ENCODE measurements at regions not wholly inside any gene's neighbourhood (a gene's known extent, or its start where the extent isn't known, plus 50 kb on each side); places are given as distances from the start of the nearest gene placed in this dataset.

- DNase-seq (ENCODE audit: low read depth) = no peak
- no peak overlapping the region for H3K4me3 ChIP-seq (ENCODE audit: low read depth, low read length)
- no peak for TF ChIP-seq CTCF (IDR thresholded peaks at IDR 0.05; ENCODE audit: insufficient read depth, low read depth, low read length, missing control alignments)
Measured at GRCh38 chr5:152547202-152547601, 142.1 kb upstream of the NMUR2 start.

- TF ChIP-seq CTCF (IDR thresholded peaks at IDR 0.05; ENCODE audit: insufficient read depth, low read depth, low read length, missing control alignments) = no peak
- H3K4me3 ChIP-seq (ENCODE audit: low read depth, low read length) = no peak overlapping the region
- DNase-seq (ENCODE audit: low read depth) = no peak
Measured at GRCh38 chr5:152549709-152550108, 144.6 kb upstream of the NMUR2 start.

- TF ChIP-seq CTCF (IDR thresholded peaks at IDR 0.05; ENCODE audit: insufficient read depth, low read depth, low read length, missing control alignments) = no peak
- DNase-seq (ENCODE audit: low read depth) = no peak
- H3K4me3 ChIP-seq (ENCODE audit: low read depth, low read length) = no peak overlapping the region
Measured at GRCh38 chr5:152551061-152551460, 146.0 kb upstream of the NMUR2 start.

- no peak for DNase-seq (ENCODE audit: low read depth)
- H3K4me3 ChIP-seq (ENCODE audit: low read depth, low read length) = no peak overlapping the region
- TF ChIP-seq CTCF (IDR thresholded peaks at IDR 0.05; ENCODE audit: insufficient read depth, low read depth, low read length, missing control alignments) = no peak
Measured at GRCh38 chr5:152556784-152557183, 151.7 kb upstream of the NMUR2 start.

GRCh38 chr5:152560512-152561137 lies 155.5 kb upstream of the NMUR2 start:
- no peak overlapping the region for H3K4me3 ChIP-seq (ENCODE audit: low read depth, low read length)
- peak; percentile 68 for DNase-seq (ENCODE audit: low read depth)
- TF ChIP-seq CTCF (IDR thresholded peaks at IDR 0.05; ENCODE audit: insufficient read depth, low read depth, low read length, missing control alignments) = peak; percentile 78

GRCh38 chr5:152568016-152568415 lies 162.9 kb upstream of the NMUR2 start:
- H3K4me3 ChIP-seq (ENCODE audit: low read depth, low read length) = no peak overlapping the region
- no peak for DNase-seq (ENCODE audit: low read depth)
- TF ChIP-seq CTCF (IDR thresholded peaks at IDR 0.05; ENCODE audit: insufficient read depth, low read depth, low read length, missing control alignments) = no peak

- TF ChIP-seq CTCF (IDR thresholded peaks at IDR 0.05; ENCODE audit: insufficient read depth, low read depth, low read length, missing control alignments) = no peak
- H3K4me3 ChIP-seq (ENCODE audit: low read depth, low read length) = no peak overlapping the region
Measured at GRCh38 chr5:152572812-152573211, 167.7 kb upstream of the NMUR2 start.

More at GRCh38 chr5:152572812-152573211, 167.7 kb upstream of the NMUR2 start:
- DNase-seq (ENCODE audit: low read depth) = no peak

All from GM12865 (cell line).